NB4 (cell line): ENCODE measurements at regions not wholly inside any gene's neighbourhood (a gene's known extent, or its start where the extent isn't known, plus 50 kb on each side); places are given as distances from the start of the nearest gene placed in this dataset.

Experiments
- MYC ChIP-seq: IDR thresholded peaks from 2 replicates; pipeline ENCODE4 v1.6.1; 2011; ENCODE audit warnings: low read depth, low read length
- POLR2A ChIP-seq: IDR thresholded peaks from 2 replicates; pipeline ENCODE4 v1.6.1; 2011; ENCODE audit warnings: mild to moderate bottlenecking; ENCODE audit not compliant: insufficient read length; ENCODE audit errors: extremely low read depth
- TF ChIP-seq, protein P1 (sequence below): IDR thresholded peaks from one replicate; pipeline ENCODE4 v1.5.1; 2012; ENCODE audit warnings: low read depth, low read length

GRCh38 chr1:238302646-238303045, 411.9 kb upstream of the ZP4 start:
- TF ChIP-seq, protein P1, sequence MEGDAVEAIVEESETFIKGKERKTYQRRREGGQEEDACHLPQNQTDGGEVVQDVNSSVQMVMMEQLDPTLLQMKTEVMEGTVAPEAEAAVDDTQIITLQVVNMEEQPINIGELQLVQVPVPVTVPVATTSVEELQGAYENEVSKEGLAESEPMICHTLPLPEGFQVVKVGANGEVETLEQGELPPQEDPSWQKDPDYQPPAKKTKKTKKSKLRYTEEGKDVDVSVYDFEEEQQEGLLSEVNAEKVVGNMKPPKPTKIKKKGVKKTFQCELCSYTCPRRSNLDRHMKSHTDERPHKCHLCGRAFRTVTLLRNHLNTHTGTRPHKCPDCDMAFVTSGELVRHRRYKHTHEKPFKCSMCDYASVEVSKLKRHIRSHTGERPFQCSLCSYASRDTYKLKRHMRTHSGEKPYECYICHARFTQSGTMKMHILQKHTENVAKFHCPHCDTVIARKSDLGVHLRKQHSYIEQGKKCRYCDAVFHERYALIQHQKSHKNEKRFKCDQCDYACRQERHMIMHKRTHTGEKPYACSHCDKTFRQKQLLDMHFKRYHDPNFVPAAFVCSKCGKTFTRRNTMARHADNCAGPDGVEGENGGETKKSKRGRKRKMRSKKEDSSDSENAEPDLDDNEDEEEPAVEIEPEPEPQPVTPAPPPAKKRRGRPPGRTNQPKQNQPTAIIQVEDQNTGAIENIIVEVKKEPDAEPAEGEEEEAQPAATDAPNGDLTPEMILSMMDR: no peak
- TF ChIP-seq POLR2A (no peak), MYC (no peak)
